Tibial nerve (tissue), 4 donors: ENCODE measurements at regions not wholly inside any gene's neighbourhood (a gene's known extent, or its start where the extent isn't known, plus 50 kb on each side); places are given as distances from the start of the nearest gene placed in this dataset.

Source experiments
- DNase-seq, 2 donors: peaks; one replicate each; pipeline ENCODE4 v3.0.0-alpha.2; 2019; ENCODE audit warnings: low spot score in 2 of 2
- H3K27ac ChIP-seq, 4 donors: fragments of 200-600 bp; sonication (generic) in 3 of 4; one replicate each; pipeline ENCODE4 v1.5.1; 2017 to 2019; ENCODE audit warnings: mild to moderate bottlenecking in 1 of 4
- H3K27me3 ChIP-seq, 2 donors: fragments of 200-600 bp; sonication (generic) in 1 of 2; one replicate each; pipeline versions ENCODE4 v1.5.1 to v1.6.0; 2017 to 2019
- H3K36me3 ChIP-seq, 3 donors: fragments of 200-600 bp; sonication (generic); one replicate each; pipeline ENCODE4 v1.5.1; 2018 to 2019
- H3K4me1 ChIP-seq, 4 donors: fragments of 200-600 bp; sonication (generic) in 3 of 4; one replicate each; pipeline ENCODE4 v1.5.1; 2017 to 2019
- H3K4me3 ChIP-seq, 4 donors: fragments of 200-600 bp; sonication (generic) in 3 of 4; one replicate each; pipeline ENCODE4 v1.5.1; 2017 to 2019; ENCODE audit warnings: mild to moderate bottlenecking in 1 of 4, moderate library complexity in 1 of 4
- H3K9me3 ChIP-seq, 4 donors: fragments of 200-600 bp; sonication (generic) in 3 of 4; one replicate each; pipeline ENCODE4 v1.5.1; 2017 to 2019
- EP300 ChIP-seq, 2 donors: sonication (generic); formaldehyde crosslinking; IDR thresholded peaks; one replicate each; pipeline ENCODE4 v1.6.1; 2017; ENCODE audit warnings: antibody characterized with exemption in 2 of 2, mild to moderate bottlenecking in 1 of 2
- POLR2A ChIP-seq, 2 donors: fragments of 450-650 bp; IDR thresholded peaks; one replicate each; pipeline ENCODE4 v1.6.1; 2017; ENCODE audit warnings: antibody characterized with exemption in 2 of 2, mild to moderate bottlenecking in 2 of 2, moderate library complexity in 2 of 2
- WGBS, 2 donors: methylation state at CpG; one replicate each; pipeline ENCODE4 v1.1.5; 2018; 5-methylcytosine and 5-hydroxymethylcytosine counted together
- TF ChIP-seq, protein P1 (sequence below), 5 experiments: fragments of 200-600 bp in 3 of 5; fragments of 450-650 bp in 2 of 5; sonication (generic) in 3 of 5; IDR thresholded peaks; one replicate each; pipeline ENCODE4 v1.5.1; 2016 to 2019; ENCODE audit warnings: antibody characterized with exemption in 5 of 5, mild to moderate bottlenecking in 3 of 5, moderate library complexity in 2 of 5

- Histone ChIP-seq H3K9me3 (no peaks in the 10 kb centered on the region), H3K27ac (peak overlapping the region in 1 of 4 donors; percentile 16), H3K4me3 (no peak overlapping the region), H3K27me3 (no peaks in the 10 kb centered on the region), H3K36me3 (no peaks in the 10 kb centered on the region), H3K4me1 (peaks cover 0 to 43% (median 9%) of the 10 kb centered on the region in 4 donors)
- TF ChIP-seq POLR2A (IDR thresholded peaks at IDR 0.05): no peak
- TF ChIP-seq EP300 (IDR thresholded peaks at IDR 0.05): no peak
- TF ChIP-seq, protein P1, sequence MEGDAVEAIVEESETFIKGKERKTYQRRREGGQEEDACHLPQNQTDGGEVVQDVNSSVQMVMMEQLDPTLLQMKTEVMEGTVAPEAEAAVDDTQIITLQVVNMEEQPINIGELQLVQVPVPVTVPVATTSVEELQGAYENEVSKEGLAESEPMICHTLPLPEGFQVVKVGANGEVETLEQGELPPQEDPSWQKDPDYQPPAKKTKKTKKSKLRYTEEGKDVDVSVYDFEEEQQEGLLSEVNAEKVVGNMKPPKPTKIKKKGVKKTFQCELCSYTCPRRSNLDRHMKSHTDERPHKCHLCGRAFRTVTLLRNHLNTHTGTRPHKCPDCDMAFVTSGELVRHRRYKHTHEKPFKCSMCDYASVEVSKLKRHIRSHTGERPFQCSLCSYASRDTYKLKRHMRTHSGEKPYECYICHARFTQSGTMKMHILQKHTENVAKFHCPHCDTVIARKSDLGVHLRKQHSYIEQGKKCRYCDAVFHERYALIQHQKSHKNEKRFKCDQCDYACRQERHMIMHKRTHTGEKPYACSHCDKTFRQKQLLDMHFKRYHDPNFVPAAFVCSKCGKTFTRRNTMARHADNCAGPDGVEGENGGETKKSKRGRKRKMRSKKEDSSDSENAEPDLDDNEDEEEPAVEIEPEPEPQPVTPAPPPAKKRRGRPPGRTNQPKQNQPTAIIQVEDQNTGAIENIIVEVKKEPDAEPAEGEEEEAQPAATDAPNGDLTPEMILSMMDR (IDR thresholded peaks at IDR 0.05): no peak
- DNase-seq: no peak
- 37 to 45% methylated on average over 4 of the region's 4 CpGs for WGBS, 2 donors
Measured at GRCh38 chr12:4027412-4027811, 154.2 kb upstream of the PARP11 start.

DNA sequence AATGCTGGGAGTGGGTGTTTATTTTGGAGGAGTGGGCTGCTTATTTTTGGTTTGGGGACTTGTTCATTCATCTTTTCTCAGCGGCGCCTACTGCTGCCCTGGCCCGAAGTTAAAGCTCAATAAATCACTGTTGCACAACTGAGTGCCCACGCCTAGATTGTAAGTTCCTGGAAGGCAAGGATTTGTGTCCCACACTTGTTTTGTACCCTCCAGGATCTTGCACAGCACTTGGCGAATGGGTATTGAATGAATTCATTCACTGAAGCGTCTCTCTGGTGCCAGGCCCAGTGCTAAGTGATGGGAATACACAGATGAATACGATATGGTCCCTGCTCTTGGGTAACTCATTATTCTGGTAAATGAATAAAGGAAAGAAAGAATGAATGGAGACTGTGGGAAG, 153.3 kb upstream of the PARP11 start:
- H3K36me3 ChIP-seq: no peaks in the 10 kb centered on the region
- no peaks in the 10 kb centered on the region for H3K9me3 ChIP-seq
- peaks cover 0 to 37% (median 5%) of the 10 kb centered on the region in 4 donors for H3K4me1 ChIP-seq
- 76 to 81% methylated on average over 7 of the region's 7 CpGs for WGBS, 2 donors
- H3K27me3 ChIP-seq: no peaks in the 10 kb centered on the region
- DNase-seq: no peak
- TF ChIP-seq, protein P1 (IDR thresholded peaks at IDR 0.05): no peak
- TF ChIP-seq EP300 (IDR thresholded peaks at IDR 0.05) (no peak), POLR2A (IDR thresholded peaks at IDR 0.05) (no peak)
- H3K4me3 ChIP-seq: no peak overlapping the region
- H3K27ac ChIP-seq: no peak overlapping the region

DNA sequence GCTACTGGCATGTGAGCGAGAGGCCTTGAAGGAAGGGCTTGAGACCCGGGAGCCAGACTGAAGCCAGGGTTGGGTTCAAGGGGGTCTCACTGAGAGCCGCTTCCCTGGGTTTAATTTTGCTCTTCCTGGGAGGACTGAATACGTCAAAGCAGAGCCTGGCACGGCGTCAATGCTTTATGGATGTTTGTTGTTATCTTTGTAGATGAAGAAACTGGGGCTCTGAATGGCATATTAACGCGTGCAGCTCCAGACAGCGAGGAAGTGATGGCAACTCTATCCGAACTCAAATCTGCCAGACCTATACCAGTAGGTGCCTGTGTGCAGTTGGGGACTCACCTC, 152.8 kb upstream of the PARP11 start:
- Histone ChIP-seq H3K27ac (peak overlapping the region in 2 of 4 donors; percentile 63 to 77), H3K4me3 (no peak overlapping the region), H3K27me3 (no peaks in the 10 kb centered on the region), H3K9me3 (no peaks in the 10 kb centered on the region), H3K4me1 (peaks cover 0 to 35% (median 4%) of the 10 kb centered on the region in 4 donors), H3K36me3 (no peaks in the 10 kb centered on the region)
- TF ChIP-seq POLR2A (IDR thresholded peaks at IDR 0.05): no peak
- TF ChIP-seq, protein P1 (IDR thresholded peaks at IDR 0.05): no peak
- TF ChIP-seq EP300 (IDR thresholded peaks at IDR 0.05): no peak
- 54 to 57% methylated on average over 10 of the region's 10 CpGs for WGBS, 2 donors
- no peak for DNase-seq

GRCh38 chr12:4025181-4026019, 152.2 kb upstream of the PARP11 start:
- DNase-seq: no peak
- TF ChIP-seq EP300 (IDR thresholded peaks at IDR 0.05): no peak
- TF ChIP-seq POLR2A (IDR thresholded peaks at IDR 0.05): no peak
- TF ChIP-seq, protein P1 (IDR thresholded peaks at IDR 0.05): no peak
- 33 to 45% methylated on average over 20 of the region's 20 CpGs for WGBS, 2 donors
- H3K27me3 ChIP-seq: no peaks in the 10 kb centered on the region
- peak overlapping the region in 2 of 4 donors; percentile 63 to 77 for H3K27ac ChIP-seq
- peaks cover 0 to 30% (median 1%) of the 10 kb centered on the region in 4 donors for H3K4me1 ChIP-seq
- H3K36me3 ChIP-seq: no peaks in the 10 kb centered on the region
- no peaks in the 10 kb centered on the region for H3K9me3 ChIP-seq
- no peak overlapping the region for H3K4me3 ChIP-seq

GRCh38 chr12:4024701-4025100, 151.5 kb upstream of the PARP11 start:
- H3K27ac ChIP-seq: no peak overlapping the region
- no peak overlapping the region for H3K4me3 ChIP-seq
- H3K4me1 ChIP-seq: peaks cover 0 to 28% (median 0%) of the 10 kb centered on the region in 4 donors
- no peaks in the 10 kb centered on the region for H3K27me3 ChIP-seq
- no peaks in the 10 kb centered on the region for H3K9me3 ChIP-seq
- no peak for TF ChIP-seq POLR2A (IDR thresholded peaks at IDR 0.05)
- TF ChIP-seq, protein P1 (IDR thresholded peaks at IDR 0.05): no peak
- TF ChIP-seq EP300 (IDR thresholded peaks at IDR 0.05): no peak
- H3K36me3 ChIP-seq: no peaks in the 10 kb centered on the region
- DNase-seq: no peak
- 74 to 85% methylated on average over 7 of the region's 7 CpGs for WGBS, 2 donors
